ENCODE measurements at regions not wholly inside any gene's neighbourhood (a gene's known extent, or its start where the extent isn't known, plus 50 kb on each side); places are given as distances from the start of the nearest gene placed in this dataset.
A peak's percentile ranks its signal among the peaks of the same experiment; 100 is the strongest.

- no peak for DNase-seq (ENCODE audit: low spot score)
Measured at GRCh38 chr11:116698080-116698479, 74.7 kb downstream of the BUD13 start.

- DNase-seq (ENCODE audit: low spot score), result no peak
Measured at GRCh38 chr11:116697639-116698038, 75.1 kb downstream of the BUD13 start.

GRCh38 chr11:116697011-116697410, 75.8 kb downstream of the BUD13 start:
- DNase-seq (ENCODE audit: low spot score), result no peak

- DNase-seq (ENCODE audit: low spot score), result no peak
Measured at GRCh38 chr11:116696381-116696941, 76.3 kb downstream of the BUD13 start.

- DNase-seq (ENCODE audit: low spot score), result no peak
Measured at GRCh38 chr11:116695657-116696254, 77.0 kb downstream of the BUD13 start.

- DNase-seq (ENCODE audit: low spot score), result no peak
Measured at GRCh38 chr11:116694815-116695590, 77.8 kb downstream of the BUD13 start.

GRCh38 chr11:116694349-116694725, 78.5 kb downstream of the BUD13 start:
- no peak for DNase-seq (ENCODE audit: low spot score)

- DNase-seq (ENCODE audit: low spot score), result no peak
Measured at GRCh38 chr11:116693593-116694348, 79.0 kb downstream of the BUD13 start.

GRCh38 chr11:116693102-116693570, 79.7 kb downstream of the BUD13 start:
- no peak for DNase-seq (ENCODE audit: low spot score)

GRCh38 chr11:116692318-116693101, 80.3 kb downstream of the BUD13 start:
- DNase-seq (ENCODE audit: low spot score), result no peak

GRCh38 chr11:116691771-116692177, 81.0 kb downstream of the BUD13 start:
- DNase-seq (ENCODE audit: low spot score), result peak; percentile 64

- no peak for DNase-seq (ENCODE audit: low spot score)
Measured at GRCh38 chr11:116690611-116691010, 82.2 kb downstream of the BUD13 start.

- DNase-seq (ENCODE audit: low spot score), result no peak
Measured at GRCh38 chr11:116689413-116690127, 83.2 kb downstream of the BUD13 start.

GRCh38 chr11:116688202-116688540, 84.6 kb downstream of the BUD13 start:
- no peak for DNase-seq (ENCODE audit: low spot score)

- DNase-seq (ENCODE audit: low spot score), result no peak
Measured at GRCh38 chr11:116687458-116688201, 85.2 kb downstream of the BUD13 start.

- no peak for DNase-seq (ENCODE audit: low spot score)
Measured at GRCh38 chr11:116686866-116687265, 85.9 kb downstream of the BUD13 start.

GRCh38 chr11:116683982-116684381, 88.8 kb downstream of the BUD13 start:
- DNase-seq (ENCODE audit: low spot score), result no peak

GRCh38 chr11:116680349-116681125, 92.2 kb downstream of the BUD13 start:
- no peak for DNase-seq (ENCODE audit: low spot score)

- DNase-seq (ENCODE audit: low spot score), result no peak
Measured at GRCh38 chr11:116678887-116679286, 93.9 kb downstream of the BUD13 start.

Data from HT-29 (cell line).